AG09309 (cell line): ENCODE measurements at regions not wholly inside any gene's neighbourhood (a gene's known extent, or its start where the extent isn't known, plus 50 kb on each side); places are given as distances from the start of the nearest gene placed in this dataset.

Experiments used
- DNase-seq: peaks from one replicate; pipeline ENCODE4 v3.0.0-alpha.2; 2010; ENCODE audit warnings: low read depth
- H3K4me3 ChIP-seq: 2 replicates; pipeline ENCODE4 v1.5.1; 2011; ENCODE audit warnings: mild to moderate bottlenecking, low read depth, low read length, moderate library complexity; ENCODE audit not compliant: control insufficient read depth
- CTCF ChIP-seq: IDR thresholded peaks from 2 replicates; pipeline ENCODE4 v1.5.1; 2011; ENCODE audit warnings: mild to moderate bottlenecking, low read depth, low read length, inconsistent platforms; ENCODE audit not compliant: insufficient read depth, control insufficient read depth; ENCODE audit errors: missing control alignments

GRCh38 chr1:23639460-23640095 lies 52.0 kb upstream of the RPL11 start:
- no peak overlapping the region for H3K4me3 ChIP-seq
- no peak for TF ChIP-seq CTCF
- no peak for DNase-seq

GRCh38 chr1:23638786-23639241 lies 52.8 kb upstream of the RPL11 start:
- DNase-seq, result peak; percentile 40
- no peak overlapping the region for H3K4me3 ChIP-seq
- TF ChIP-seq CTCF, result no peak

- no peak for DNase-seq
- H3K4me3 ChIP-seq, result no peak overlapping the region
- no peak for TF ChIP-seq CTCF
Measured at GRCh38 chr1:23638188-23638619, 53.4 kb upstream of the RPL11 start.

GRCh38 chr1:23636009-23636408 lies 55.6 kb upstream of the RPL11 start:
- no peak for DNase-seq
- TF ChIP-seq CTCF, result no peak

GRCh38 chr1:23634840-23635651 lies 56.6 kb upstream of the RPL11 start:
- peak; percentile 87 for TF ChIP-seq CTCF
- peak; percentile 50 for DNase-seq
- H3K4me3 ChIP-seq, result peak overlapping the region; percentile 58

More at GRCh38 chr1:23636009-23636408, 55.6 kb upstream of the RPL11 start:
- H3K4me3 ChIP-seq, result no peak overlapping the region

GRCh38 chr1:23634518-23634839 lies 57.1 kb upstream of the RPL11 start:
- no peak for TF ChIP-seq CTCF
- no peak overlapping the region; the same call in 1 of the 2 replicates for H3K4me3 ChIP-seq

More at GRCh38 chr1:23634518-23634839, 57.1 kb upstream of the RPL11 start:
- no peak for DNase-seq
